GM18517 (cell line): ENCODE measurements at regions not wholly inside any gene's neighbourhood (a gene's known extent, or its start where the extent isn't known, plus 50 kb on each side); places are given as distances from the start of the nearest gene placed in this dataset.
A peak's percentile ranks its signal among the peaks of the same experiment; 100 is the strongest.
"Not testable (repeated sequence)": the region's sequence is repeated elsewhere in the genome, so short reads cannot be mapped to it uniquely, and the experiment has no call there.

Source experiments
- ATAC-seq: cut with Tn5 transposase; IDR thresholded peaks from one replicate; pipeline ENCODE4 v1.9.1; 2021; ENCODE audit warnings: mild to moderate bottlenecking, moderate library complexity; ENCODE audit not compliant: unreplicated experiment

DNA sequence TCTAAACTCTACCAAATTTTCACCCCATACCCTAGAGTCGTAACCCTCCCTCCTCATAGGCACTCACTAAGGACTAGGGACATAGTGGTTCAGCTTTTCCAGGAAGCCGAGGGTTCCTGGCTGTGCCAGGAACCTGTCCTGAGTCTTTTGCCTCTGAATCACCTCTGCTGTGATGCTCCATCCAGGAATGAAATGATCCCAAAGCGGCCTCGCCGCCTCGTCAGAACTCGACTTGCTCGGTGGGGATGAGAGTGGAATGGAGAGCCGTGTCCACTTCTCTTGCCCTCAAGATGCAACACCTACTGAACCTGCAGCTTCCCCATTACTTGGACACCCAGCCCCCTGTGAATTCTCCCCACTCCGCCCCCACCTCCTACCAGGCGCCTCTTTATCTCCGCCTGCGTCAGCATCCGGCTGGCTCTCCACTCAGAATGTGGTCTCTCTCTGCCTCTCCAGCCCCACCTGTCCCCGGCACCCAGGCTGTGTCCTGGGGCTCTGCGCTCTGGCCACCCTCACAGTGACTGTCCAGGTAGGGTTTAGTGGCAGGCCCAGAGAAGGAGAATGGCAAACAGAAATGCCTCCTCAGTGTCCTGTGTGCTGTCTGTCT is 366.1 kb upstream of the ZNF32 start:
- ATAC-seq = no peak

DNA sequence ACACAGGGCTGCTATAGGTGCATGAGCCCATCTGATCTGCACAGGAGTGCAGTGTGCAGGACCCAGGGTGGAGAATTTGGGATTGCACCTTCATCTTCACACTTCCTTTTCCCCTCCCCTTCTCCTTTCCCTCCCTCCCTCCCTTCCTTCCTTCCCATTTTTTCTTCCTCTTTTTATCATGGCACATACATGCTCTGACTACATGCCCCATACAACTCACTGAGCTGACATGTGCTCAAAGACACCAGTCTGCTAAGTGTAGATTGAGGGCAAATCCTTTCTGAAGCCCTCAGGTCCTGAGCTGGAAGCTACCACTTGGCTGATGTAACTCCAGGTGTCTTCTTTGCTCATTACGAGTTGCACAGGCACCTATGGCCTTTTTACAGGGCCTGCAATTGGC is 365.3 kb upstream of the ZNF32 start:
- no peak for ATAC-seq

DNA sequence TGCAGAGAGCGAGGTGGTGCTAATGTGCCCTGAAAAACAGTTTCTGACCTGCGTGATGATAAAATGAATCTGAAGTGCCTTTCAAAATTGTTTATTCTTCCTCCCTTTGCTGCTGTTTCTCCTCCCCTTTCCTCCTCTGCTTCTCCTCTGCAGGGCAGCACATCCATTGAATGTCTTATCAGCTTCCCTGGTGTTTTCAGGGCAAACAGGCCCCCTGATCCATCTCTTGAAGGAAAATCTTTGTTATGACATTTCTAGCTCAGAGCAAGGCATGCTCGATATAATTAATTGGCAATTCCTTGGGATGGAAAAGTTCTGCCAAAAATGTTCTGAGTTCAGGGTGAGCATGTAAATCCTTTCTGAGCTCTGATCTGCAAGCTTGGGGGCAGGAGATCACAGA is 364.2 kb upstream of the ZNF32 start:
- no peak for ATAC-seq

DNA sequence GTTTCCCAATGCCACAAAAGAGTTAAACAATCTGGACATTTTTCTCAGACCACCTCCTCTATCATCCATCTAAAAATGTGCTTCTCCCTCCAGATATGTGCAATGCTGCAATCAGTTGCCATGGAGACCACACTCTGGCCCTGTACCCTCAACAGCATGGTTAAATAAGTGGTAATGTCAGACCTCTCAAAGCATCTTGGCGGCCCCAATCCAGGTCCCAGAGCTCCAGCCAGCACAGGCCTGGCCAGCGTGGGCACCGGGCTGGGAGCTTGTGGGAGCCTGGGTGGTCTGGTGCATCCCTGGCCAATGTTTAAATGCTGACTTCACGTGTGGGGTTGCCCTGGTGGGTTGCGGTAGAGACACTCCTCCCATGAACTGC is 362.9 kb upstream of the ZNF32 start:
- ATAC-seq = no peak

DNA sequence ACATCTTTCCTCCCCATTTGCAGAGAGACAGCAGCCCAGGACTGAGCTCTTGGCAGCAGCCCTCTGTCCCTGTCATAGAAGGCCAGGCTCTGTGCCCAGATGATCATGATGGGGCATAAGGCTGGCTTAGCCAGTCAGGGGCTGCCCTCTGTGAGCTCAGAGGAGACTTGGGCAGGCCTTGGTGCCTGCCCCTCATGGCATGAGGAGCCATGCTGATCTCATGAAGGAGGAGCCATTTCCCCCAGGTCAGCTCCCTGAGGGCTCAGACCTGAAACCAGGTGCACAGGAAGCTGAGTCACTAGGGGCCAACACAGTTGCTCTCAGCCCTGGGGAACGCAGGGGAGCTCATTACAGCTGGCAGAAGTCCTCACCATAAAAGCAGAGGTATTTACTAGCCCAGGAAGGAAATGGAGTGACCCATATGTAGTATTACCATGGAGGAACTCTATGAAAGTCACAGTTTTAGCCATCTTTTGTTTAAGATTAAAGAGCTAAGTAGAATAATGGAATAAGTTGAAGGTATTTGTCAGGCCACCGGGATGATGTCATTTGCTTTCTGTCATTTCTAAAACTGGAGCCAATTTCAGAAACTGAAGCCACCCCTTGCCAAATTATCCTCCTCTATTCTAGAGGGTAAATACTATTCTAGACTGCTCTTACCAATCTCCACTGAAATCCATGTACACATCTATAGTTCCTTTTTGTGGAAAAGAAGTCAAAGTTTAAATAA is 362.4 kb upstream of the ZNF32 start:
- ATAC-seq = peak; percentile 95

DNA sequence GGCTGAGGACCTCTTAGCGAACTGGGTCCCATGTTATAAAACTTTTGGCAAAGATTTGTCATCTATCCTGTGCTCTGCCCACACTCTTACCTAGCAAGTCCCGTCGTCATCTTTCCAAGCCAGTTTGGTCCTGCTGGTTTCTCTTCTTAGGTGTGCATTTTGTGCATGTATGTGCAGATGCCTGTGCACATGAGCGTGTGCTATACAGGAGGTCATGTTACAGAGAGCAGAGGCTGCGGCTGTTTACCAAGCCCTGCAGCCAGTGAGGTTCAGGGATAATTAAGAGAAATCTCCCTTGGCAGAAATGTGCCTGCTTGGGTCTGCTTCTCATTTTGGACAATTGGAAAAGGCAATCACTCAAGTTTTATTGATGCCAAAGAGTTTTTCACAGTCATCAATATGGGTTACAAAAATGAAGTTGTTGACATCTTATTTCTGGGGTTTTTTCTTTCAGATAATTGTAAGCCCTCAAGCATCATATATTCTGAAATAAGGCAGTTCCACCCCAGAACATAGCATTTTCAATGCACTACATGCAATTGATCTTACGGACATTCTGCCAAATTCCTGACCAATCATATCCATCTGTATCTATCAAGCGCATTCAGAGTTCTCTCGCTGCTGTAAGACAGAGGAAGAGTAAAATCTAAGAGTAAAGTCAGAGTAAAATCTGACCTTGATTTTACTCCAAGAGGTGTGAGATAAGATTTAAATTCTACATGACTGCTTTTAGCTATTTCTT is 361.4 kb upstream of the ZNF32 start:
- no peak for ATAC-seq

DNA sequence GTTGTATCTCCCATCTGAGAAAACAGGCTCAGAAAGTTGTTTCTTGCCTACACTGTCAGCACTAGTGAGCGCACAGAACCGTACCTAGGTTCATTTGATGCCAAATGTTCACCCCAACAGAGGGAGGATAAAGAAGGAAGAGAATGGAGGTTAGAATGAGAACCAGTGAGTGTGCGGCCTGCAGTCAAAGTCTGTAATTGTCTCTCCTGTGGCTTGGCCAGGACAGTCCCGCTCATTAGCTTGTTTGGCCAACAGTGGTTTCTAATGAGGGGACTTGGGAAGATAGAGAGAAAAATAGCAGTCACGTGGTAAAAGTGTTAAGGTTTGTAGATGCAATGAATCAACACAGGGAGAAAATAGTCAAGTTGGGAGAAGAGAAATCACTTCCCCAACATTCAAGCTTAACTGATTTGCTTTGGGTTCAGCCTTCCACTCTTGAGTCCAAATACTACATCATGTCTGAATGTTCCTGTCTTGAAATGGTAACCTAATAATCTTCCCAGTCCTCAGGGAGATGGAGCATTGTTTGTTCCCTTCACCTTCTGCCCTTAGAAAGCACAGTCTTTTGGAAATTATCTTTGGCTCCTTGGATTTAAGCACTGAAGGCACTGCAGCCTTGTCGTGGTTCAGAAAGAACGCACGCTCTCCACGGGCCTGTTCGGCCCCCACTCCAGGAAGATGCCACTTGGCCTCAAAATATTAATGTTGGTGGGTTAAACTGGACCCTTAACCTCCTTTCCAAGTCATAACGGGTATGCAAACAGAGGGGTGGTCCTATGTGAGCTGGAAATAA is 360.4 kb upstream of the ZNF32 start:
- no peak for ATAC-seq

DNA sequence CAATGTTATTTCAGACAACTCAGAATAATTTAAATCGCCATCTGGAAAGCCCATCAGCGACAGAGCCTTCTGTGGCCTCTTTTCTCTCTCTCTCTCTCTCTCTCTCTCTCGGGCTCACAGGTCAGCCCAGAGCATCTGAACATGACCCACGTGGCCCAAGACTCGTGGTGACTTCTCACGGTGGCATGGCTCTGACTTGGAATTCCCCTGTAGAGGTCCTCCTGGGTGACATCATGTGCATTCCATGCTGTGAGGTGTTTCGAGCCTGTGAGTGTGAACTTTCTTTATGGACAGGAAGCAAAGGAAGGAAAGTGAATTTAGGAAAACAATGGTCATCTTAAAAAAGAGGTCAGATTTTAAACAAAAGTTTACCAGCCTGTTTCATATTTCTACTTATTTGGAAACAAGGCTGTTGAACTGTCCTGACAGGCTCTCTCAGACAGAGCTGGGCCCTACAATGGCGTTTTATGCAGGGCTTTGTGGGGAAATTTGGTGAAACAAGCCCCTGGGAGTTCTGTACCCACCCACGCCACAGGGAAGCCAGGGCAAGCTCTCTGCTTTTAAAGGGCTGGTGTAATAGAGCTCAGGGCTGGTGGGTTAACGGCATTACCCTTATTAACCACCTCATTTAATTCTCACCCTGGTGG is 359.7 kb upstream of the ZNF32 start:
- ATAC-seq = peak; percentile 54

DNA sequence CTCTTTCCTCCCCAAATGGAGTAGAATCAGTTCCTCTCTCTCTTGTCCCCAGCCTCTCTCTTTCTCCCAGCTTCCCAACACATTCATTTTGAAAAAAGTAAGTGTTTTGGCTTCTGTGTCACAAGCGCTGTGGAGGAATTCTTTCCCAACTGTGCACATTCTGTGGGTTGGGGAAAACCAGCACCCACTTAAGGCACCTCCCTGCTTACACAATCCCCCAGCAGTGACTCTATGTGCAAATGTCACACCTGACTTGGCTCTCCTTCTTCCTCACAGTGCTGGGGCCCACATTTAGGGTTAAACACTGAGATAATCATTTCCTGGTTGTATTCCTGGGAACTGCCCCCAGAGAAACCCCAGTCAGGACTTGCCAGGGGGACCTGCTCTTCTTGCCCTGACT is 358.1 kb upstream of the ZNF32 start:
- no peak for ATAC-seq

DNA sequence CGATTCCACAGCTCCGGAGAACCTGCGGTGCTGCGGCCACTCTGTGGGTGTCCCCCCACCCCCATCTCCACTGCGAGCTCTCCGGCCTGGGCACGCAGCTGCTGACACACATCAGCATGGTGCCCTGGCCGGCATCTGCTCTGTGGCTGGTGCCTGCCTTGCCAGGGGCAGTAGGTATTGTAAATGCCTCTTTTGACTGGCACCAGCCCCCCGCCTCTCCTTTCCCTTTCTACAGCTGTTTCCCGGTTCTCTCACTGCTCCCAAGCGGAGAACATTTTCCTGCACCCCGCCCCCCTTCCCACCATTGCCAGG is 357.1 kb upstream of the ZNF32 start:
- no peak for ATAC-seq

DNA sequence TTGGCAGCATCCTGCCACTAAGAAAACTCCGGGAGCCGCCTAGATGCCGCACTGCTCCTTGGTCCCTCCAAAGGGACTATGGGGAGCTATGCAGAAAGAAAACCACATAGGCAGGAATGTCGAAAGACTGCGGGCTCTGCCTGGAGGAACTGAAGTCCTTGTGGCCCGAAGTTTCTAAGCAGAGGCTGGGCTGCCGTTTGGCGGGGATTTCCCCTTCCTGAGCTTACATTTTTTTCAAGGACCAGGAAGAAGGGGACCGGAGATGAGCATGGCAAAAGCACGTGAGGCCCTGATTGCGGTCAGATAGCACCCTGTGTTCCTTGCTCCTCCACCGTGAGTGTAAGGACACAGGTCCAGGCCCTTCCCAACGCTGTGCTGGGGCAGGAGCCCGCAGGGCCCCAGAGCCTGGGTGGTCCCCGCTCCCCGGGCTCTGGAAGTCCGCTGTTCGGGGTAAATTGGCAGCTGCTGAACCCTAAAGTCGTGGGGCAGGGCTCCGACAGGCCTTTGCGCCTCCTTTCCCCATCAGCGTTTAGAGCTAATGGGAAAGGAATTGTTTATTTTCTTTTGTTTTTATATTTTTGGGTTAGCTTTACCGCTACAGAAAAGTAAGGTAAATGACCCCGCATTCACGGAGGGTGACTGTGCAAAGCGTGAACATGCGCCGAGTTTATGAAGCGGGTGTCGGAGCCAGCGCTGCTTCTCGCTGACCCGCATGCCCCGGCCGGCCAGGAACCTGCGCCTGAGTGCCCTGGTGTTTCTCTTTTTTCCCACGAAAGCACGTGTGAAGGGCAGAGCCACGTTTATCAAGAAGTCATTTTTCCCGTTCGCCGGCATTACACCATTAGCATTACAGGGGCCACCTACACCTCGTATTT is 356.5 kb upstream of the ZNF32 start:
- ATAC-seq = no peak

DNA sequence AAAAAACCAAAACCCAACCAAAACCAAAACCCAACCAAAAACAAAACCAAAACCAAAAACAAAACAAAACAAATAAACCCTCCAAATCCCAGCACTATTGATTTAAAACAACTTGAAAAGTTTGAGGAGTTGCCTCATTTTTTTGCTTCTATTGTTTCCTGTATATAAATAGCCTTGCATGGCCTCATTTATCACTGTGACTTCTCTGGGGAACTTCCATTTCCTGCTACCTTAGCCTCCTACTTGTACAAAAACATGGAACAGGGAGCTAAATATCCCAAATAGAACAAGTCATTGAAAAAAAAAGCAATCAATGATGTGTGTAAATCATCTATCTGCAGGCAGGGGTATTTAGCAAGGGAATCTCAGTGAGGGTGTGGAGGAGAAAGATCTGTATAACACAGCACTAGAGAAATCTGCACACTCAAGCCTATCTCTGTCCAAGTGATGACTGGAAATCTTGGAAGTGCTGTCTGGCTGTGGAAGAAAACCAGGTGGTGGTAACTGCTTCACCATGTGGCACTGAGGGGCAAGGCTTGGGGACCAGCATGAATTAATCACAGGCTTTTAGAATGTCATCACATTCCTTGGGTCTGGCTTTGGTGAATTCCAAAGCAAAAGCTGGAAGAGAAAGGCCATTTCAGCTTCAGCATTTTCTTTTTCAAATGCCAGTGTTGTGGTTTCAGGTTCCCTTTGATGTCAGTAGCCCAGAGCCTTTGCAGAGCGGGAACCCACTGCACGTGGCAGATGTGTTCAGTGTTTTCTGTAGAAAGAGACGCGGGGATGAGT is 349.5 kb upstream of the ZNF32 start:
- no peak for ATAC-seq

DNA sequence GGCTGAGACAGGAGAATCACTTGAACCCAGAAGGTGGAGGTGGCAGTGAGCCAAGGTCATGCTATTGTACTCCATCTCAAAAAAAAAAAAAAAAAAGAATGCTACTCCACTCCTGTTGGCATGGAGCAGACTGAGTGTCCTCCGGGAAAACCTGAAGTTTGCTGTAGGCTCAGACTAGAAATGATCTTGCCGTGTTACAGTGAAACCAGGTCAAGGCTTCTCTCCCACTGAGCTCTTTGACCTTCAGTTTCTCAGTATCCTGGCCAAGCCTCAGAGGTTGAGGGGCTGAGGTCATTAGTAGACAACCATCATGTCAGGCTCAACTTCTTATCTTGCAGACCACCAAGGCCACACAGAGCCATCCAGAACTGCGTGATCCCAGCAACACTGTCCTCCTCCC is 348.6 kb upstream of the ZNF32 start:
- no peak for ATAC-seq

DNA sequence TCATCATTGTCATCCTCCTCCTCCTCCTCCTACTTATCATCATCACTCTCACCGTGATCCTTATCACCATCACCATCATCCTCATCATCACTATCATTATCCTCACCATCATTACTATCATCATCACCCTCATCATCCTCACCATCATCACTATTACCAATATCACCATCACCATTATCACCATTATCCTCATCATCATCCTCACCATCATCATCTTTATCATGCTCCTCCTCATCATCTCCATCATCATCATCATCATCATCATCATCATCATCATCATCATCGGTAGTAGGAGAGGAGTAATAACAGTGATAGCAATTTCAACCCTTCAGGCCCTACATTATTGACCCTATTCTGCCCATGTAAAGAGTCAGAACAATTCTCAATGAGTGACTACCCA is 345.9 kb upstream of the ZNF32 start:
- ATAC-seq = no peak

DNA sequence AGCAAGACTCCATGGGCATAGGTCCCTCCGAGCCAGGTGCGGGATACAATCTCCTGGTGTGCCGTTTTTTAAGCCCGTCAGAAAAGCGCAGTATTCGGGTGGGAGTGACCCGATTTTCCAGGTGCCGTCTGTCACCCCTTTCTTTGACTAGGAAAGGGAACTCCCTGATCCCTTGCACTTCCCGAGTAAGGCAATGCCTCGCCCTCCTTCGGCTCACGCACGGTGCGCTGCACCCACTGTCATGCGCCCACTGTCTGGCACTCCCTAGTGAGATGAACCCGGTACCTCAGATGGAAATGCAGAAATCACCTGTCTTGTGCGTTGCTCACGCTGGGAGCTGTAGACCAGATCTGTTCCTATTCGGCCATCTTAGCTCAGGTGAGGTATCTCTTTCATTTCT is 344.1 kb upstream of the ZNF32 start:
- ATAC-seq = not testable (repeated sequence)

DNA sequence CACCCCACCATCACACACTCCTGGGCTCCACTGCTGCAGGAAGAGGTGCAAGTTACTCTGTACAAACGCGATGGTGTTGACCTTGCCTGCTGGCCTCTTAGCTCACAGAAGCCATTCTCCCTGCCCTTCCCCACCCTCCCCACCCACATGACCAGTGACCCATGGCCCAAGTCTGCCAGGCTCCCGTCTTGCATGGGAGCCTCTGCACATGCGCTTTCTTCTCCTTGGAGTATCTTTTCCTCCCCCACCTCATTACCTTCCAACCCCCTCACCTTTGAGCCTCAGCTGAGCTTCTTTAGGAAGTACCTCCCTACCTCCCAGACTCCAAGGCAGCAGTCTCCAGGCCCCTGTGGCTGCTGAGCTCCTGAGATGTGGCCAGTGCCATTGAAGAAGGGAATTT is 337.7 kb upstream of the ZNF32 start:
- ATAC-seq = no peak

DNA sequence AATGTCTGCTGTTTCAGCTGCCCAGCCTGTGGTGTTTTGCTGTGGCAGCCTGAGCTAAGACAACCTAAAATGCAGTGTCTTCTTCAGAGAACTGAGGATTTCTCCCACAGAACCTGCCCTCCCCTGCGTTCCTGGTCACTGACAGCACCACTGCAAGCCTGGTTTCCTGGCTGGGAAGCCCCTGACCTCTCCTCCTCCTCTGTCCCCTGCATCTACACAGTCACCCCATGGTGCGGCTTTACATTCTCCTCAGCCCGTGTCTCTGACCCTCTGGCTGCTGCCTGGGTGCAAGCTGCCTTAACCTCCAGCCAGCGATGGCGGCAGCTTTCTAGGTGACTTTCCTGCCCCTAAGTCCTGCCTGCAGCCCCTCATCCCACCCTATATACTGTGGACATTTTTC is 337.3 kb upstream of the ZNF32 start:
- ATAC-seq = no peak

DNA sequence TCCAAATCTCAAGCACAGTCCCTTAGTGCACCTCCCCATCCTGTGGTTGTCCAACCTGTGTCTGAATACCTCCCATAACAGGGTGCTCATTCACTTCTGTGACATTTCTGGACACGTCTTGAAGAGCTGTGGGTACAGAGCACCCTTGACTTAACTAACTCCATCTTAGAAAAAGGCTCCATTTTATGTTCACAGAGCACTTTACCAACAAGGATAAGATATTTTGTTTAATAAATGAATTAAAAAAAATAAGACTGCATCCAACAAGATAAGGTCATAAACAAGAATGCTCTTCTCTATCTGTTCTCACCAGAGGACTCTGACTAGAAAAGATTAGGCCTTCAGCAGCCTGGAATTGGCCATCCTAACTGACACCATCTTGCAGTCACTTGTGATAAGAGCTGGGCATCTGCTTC is 335.2 kb upstream of the ZNF32 start:
- ATAC-seq = no peak

DNA sequence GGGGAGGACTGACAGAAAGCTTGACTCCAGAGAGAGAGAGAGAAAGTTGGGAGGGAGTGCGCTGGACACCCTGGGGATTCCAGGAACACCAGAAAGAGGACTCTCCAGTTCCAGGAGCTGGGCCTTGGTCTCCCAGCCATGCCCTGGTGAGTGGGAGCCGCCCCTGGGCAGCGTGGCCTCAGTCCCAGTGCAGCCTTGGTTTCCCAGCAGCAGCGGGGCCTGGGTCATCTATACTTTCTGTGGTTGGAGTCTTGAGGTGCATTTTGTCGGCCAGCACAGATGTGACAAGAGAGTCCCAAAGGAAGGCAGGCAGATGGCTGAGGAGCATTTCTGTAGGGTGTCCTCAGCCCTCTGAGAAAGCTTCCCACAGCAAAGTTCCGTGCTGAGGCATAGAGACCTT is 334.7 kb upstream of the ZNF32 start:
- no peak for ATAC-seq
